T-cell (primary cell): ENCODE measurements at regions not wholly inside any gene's neighbourhood (a gene's known extent, or its start where the extent isn't known, plus 50 kb on each side); places are given as distances from the start of the nearest gene placed in this dataset.

ENCODE experiments used
- ATAC-seq, 4 experiments: fragments of 200-7000 bp in 3 of 4; fragments of 150-1000 bp in 1 of 4; cut with Tn5 transposase; replicated peaks in 1 of 4; 1 replicate in 3 of 4; 2 replicates in 1 of 4; pipeline ENCODE4 v1.10.0; 2021; ENCODE audit warnings: moderate library complexity in 3 of 4, mild to moderate bottlenecking in 2 of 4, moderate number of reproducible peaks in 1 of 4
- CTCF ChIA-PET, 2 donors: fragments of 300-600 bp; sonication (Branson Sonifier 250); formaldehyde crosslinking; loops; one replicate each; lab custom pipeline; 2022; ENCODE audit warnings: antibody characterized with exemption in 2 of 2; lab: Charles Lee
- POLR2A ChIA-PET, 2 donors: fragments of 300-600 bp; sonication (Branson Sonifier 250); formaldehyde crosslinking; loops; one replicate each; lab custom pipeline; 2022; ENCODE audit warnings: antibody characterized with exemption in 2 of 2; lab: Charles Lee
- DNase-seq, 35 experiments: peaks; one replicate each; pipeline versions ENCODE4 v3.0.0 to v3.0.0-alpha.2; 2013 to 2023
- H3K27ac ChIP-seq: one replicate; pipeline ENCODE4 v1.5.1; 2013; ENCODE audit warnings: low read length
- H3K27me3 ChIP-seq, 2 experiments: replicated peaks in 1 of 2; 1 replicate in 1 of 2; 2 replicates in 1 of 2; pipeline versions ENCODE4 v1.6.1 to v1.7.0; 2013; ENCODE audit warnings: low read length in 1 of 2, mixed read lengths in 1 of 2; ENCODE audit not compliant: control insufficient read depth in 2 of 2, insufficient read depth in 2 of 2; ENCODE audit errors: extremely low read depth in 1 of 2
- H3K36me3 ChIP-seq, 2 donors: 1 replicate in 1 of 2; 2 replicates in 1 of 2; pipeline versions ENCODE4 v1.6.1 to v1.7.0; 2013; ENCODE audit warnings: low read length in 1 of 2; ENCODE audit not compliant: control insufficient read depth in 2 of 2, insufficient read depth in 1 of 2; ENCODE audit errors: extremely low read depth in 1 of 2
- H3K4me1 ChIP-seq, 2 experiments: 1 replicate in 1 of 2; 2 replicates in 1 of 2; pipeline versions ENCODE4 v1.6.1 to v1.7.0; 2013; ENCODE audit warnings: low read length in 2 of 2, mixed read lengths in 1 of 2; ENCODE audit not compliant: insufficient read depth in 2 of 2, control insufficient read depth in 1 of 2; ENCODE audit errors: extremely low read depth in 1 of 2
- H3K4me3 ChIP-seq, 2 donors: 1 replicate in 1 of 2; 2 replicates in 1 of 2; pipeline versions ENCODE4 v1.5.1 to v1.7.0; 2013; ENCODE audit warnings: mild to moderate bottlenecking in 2 of 2, low read length in 1 of 2, moderate library complexity in 1 of 2; ENCODE audit not compliant: control insufficient read depth in 1 of 2; ENCODE audit errors: extremely low read depth in 1 of 2
- H3K9me3 ChIP-seq: 2 replicates; pipeline ENCODE4 v1.7.0; 2013
- H3K27ac Mint-ChIP-seq, 2 donors: one replicate each; pipeline ENCODE4 v1.8.0; 2020 to 2021; ENCODE audit warnings: mild to moderate bottlenecking in 2 of 2, mixed read lengths in 2 of 2
- H3K27me3 Mint-ChIP-seq, 2 donors: one replicate each; pipeline ENCODE4 v1.8.0; 2021 to 2022; ENCODE audit warnings: mixed read lengths in 2 of 2
- H3K36me3 Mint-ChIP-seq: one replicate; pipeline ENCODE4 v1.8.0; 2021; ENCODE audit warnings: mixed read lengths
- H3K4me1 Mint-ChIP-seq, 3 donors: one replicate each; pipeline ENCODE4 v1.8.0; 2020 to 2022; ENCODE audit warnings: mixed read lengths in 3 of 3, mild to moderate bottlenecking in 1 of 3
- H3K4me3 Mint-ChIP-seq, 3 donors: one replicate each; pipeline ENCODE4 v1.8.0; 2020 to 2022; ENCODE audit warnings: mild to moderate bottlenecking in 3 of 3, mixed read lengths in 3 of 3, moderate library complexity in 3 of 3
- H3K9me3 Mint-ChIP-seq, 3 donors: one replicate each; pipeline ENCODE4 v1.8.0; 2020 to 2022; ENCODE audit warnings: mixed read lengths in 3 of 3
- WGBS: methylation state at CpG from one replicate; pipeline ENCODE4 v1.1.5; 2013; ENCODE audit warnings: missing lambda C conversion rate; ENCODE audit not compliant: insufficient coverage; 5-methylcytosine and 5-hydroxymethylcytosine counted together

- Mint-ChIP-seq H3K27ac (no peak overlapping the region), H3K27me3 (peaks cover 14 to 19% of the 10 kb centered on the region in 2 donors), H3K36me3 (no peaks in the 10 kb centered on the region), H3K4me3 (no peak overlapping the region), H3K9me3 (peaks cover 0 to 4% (median 4%) of the 10 kb centered on the region in 3 donors), H3K4me1 (peaks cover 3 to 6% (median 3%) of the 10 kb centered on the region in 3 donors)
- ATAC-seq (no peak), DNase-seq (no peak)
- Histone ChIP-seq H3K27me3 (peaks cover 0 to 12% of the 10 kb centered on the region in 2 experiments), H3K36me3 (no peaks in the 10 kb centered on the region), H3K27ac (no peak overlapping the region), H3K4me3 (no peak overlapping the region), H3K4me1 (no peaks in the 10 kb centered on the region), H3K9me3 (no peaks in the 10 kb centered on the region)
- POLR2A ChIA-PET: no interaction called here
- WGBS: 13% methylated on average over 5 of the region's 8 CpGs
- CTCF ChIA-PET: interaction anchor here in 1 of 2 donors (0.7 kb wide), 1 partner anchor 886 kb away, joined by 3 read pairs; no protein-coding TSS in a partner anchor
Observed at GRCh38 chr4:146029939-146030710, 91.5 kb upstream of the ZNF827 start.

DNA sequence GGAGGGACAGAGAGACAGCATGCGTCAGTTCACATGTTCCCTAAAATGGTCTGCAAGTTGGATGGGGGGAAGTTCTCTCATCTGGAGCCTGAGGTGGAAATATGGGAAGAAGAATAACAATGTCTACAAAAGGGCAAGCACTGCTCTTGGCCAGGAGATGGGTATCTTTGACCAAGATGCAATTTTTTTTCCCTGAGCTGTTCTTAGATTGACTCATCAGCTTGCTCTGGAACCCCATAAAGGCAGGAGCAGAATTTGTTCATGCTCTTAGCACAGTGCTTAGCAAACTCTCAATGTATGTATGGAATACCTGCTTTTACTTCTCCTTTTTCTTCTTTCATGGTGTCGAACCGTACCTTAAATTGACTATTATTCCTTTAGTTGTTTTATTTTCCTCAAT, 90.5 kb upstream of the ZNF827 start:
- no peak for DNase-seq
- no peaks in the 10 kb centered on the region for H3K36me3 Mint-ChIP-seq
- H3K9me3 ChIP-seq: no peaks in the 10 kb centered on the region
- H3K27me3 Mint-ChIP-seq: peaks cover 17 to 19% of the 10 kb centered on the region in 2 donors
- ChIA-PET CTCF (interaction anchor here in 1 of 2 donors (0.6 kb wide), 1 partner anchor 116 kb away, joined by 7 read pairs; no protein-coding TSS in a partner anchor), POLR2A (no interaction called here)
- H3K27ac ChIP-seq: no peak overlapping the region
- H3K27me3 ChIP-seq: peaks cover 0 to 12% of the 10 kb centered on the region in 2 experiments
- no peak for ATAC-seq
- no peak overlapping the region for H3K4me3 ChIP-seq
- H3K4me3 Mint-ChIP-seq: no peak overlapping the region
- no peaks in the 10 kb centered on the region for H3K36me3 ChIP-seq
- 86% methylated on average over 1 of the region's 3 CpGs for WGBS
- H3K4me1 Mint-ChIP-seq: peaks cover 3 to 6% (median 3%) of the 10 kb centered on the region in 3 donors
- H3K4me1 ChIP-seq: no peaks in the 10 kb centered on the region
- no peak overlapping the region for H3K27ac Mint-ChIP-seq
- peaks cover 0 to 4% (median 1%) of the 10 kb centered on the region in 3 donors for H3K9me3 Mint-ChIP-seq

- no peak for DNase-seq
- H3K9me3 Mint-ChIP-seq: no peaks in the 10 kb centered on the region
- no peaks in the 10 kb centered on the region for H3K4me1 ChIP-seq
- H3K27me3 ChIP-seq: peaks cover 0 to 9% of the 10 kb centered on the region in 2 experiments
- no peak overlapping the region for H3K27ac ChIP-seq
- H3K4me3 Mint-ChIP-seq: no peak overlapping the region
- H3K27me3 Mint-ChIP-seq: peaks cover 12 to 23% of the 10 kb centered on the region in 2 donors
- no peaks in the 10 kb centered on the region for H3K36me3 ChIP-seq
- CTCF ChIA-PET: interaction anchor here in 1 of 2 donors (0.6 kb wide), 1 partner anchor 33 kb away, joined by 3 read pairs; no protein-coding TSS in a partner anchor
- no peaks in the 10 kb centered on the region for H3K9me3 ChIP-seq
- H3K4me3 ChIP-seq: no peak overlapping the region
- no peak overlapping the region for H3K27ac Mint-ChIP-seq
- WGBS: no CpG with 5 or more reads among the region's 1 CpG
- peaks cover 3 to 6% (median 3%) of the 10 kb centered on the region in 3 donors for H3K4me1 Mint-ChIP-seq
- no peak for ATAC-seq
- POLR2A ChIA-PET: no interaction called here
- H3K36me3 Mint-ChIP-seq: no peaks in the 10 kb centered on the region
Observed at GRCh38 chr4:146027761-146028160, 89.1 kb upstream of the ZNF827 start.

- Mint-ChIP-seq H3K36me3 (no peaks in the 10 kb centered on the region), H3K27ac (no peak overlapping the region), H3K4me1 (no peaks in the 10 kb centered on the region), H3K27me3 (peaks cover 12 to 26% of the 10 kb centered on the region in 2 donors), H3K4me3 (no peak overlapping the region), H3K9me3 (no peaks in the 10 kb centered on the region)
- Histone ChIP-seq H3K9me3 (no peaks in the 10 kb centered on the region), H3K27me3 (peaks cover 0 to 4% of the 10 kb centered on the region in 2 experiments), H3K27ac (no peak overlapping the region), H3K4me3 (no peak overlapping the region), H3K36me3 (no peaks in the 10 kb centered on the region), H3K4me1 (no peaks in the 10 kb centered on the region)
- 56% methylated on average over 2 of the region's 3 CpGs for WGBS
- ChIA-PET POLR2A (no interaction called here), CTCF (no interaction called here)
- no peak for ATAC-seq
- no peak for DNase-seq
Observed at GRCh38 chr4:146023334-146023967, 84.8 kb upstream of the ZNF827 start.

GRCh38 chr4:146022541-146022940, 83.9 kb upstream of the ZNF827 start:
- ChIA-PET POLR2A (no interaction called here), CTCF (no interaction called here)
- H3K4me3 Mint-ChIP-seq: no peak overlapping the region
- no peak for ATAC-seq
- Histone ChIP-seq H3K4me3 (no peak overlapping the region), H3K4me1 (no peaks in the 10 kb centered on the region), H3K27ac (no peak overlapping the region), H3K36me3 (no peaks in the 10 kb centered on the region), H3K27me3 (peaks cover 0 to 4% of the 10 kb centered on the region in 2 experiments), H3K9me3 (no peaks in the 10 kb centered on the region)
- H3K4me1 Mint-ChIP-seq: no peaks in the 10 kb centered on the region
- no peak for DNase-seq
- peaks cover 12 to 26% of the 10 kb centered on the region in 2 donors for H3K27me3 Mint-ChIP-seq
- H3K9me3 Mint-ChIP-seq: no peaks in the 10 kb centered on the region
- H3K27ac Mint-ChIP-seq: no peak overlapping the region
- H3K36me3 Mint-ChIP-seq: no peaks in the 10 kb centered on the region

- Histone ChIP-seq H3K36me3 (no peaks in the 10 kb centered on the region), H3K4me1 (no peaks in the 10 kb centered on the region), H3K4me3 (no peak overlapping the region), H3K27ac (no peak overlapping the region), H3K9me3 (no peaks in the 10 kb centered on the region), H3K27me3 (peaks cover 0 to 4% of the 10 kb centered on the region in 2 experiments)
- CTCF ChIA-PET: no interaction called here
- Mint-ChIP-seq H3K27me3 (peaks cover 7 to 8% of the 10 kb centered on the region in 2 donors), H3K4me3 (no peak overlapping the region), H3K36me3 (no peaks in the 10 kb centered on the region), H3K9me3 (no peaks in the 10 kb centered on the region), H3K27ac (no peak overlapping the region), H3K4me1 (no peaks in the 10 kb centered on the region)
- POLR2A ChIA-PET: no interaction called here
- ATAC-seq (no peak), DNase-seq (no peak)
- no CpG with 5 or more reads among the region's 1 CpG for WGBS
Observed at GRCh38 chr4:146018247-146018646, 79.6 kb upstream of the ZNF827 start.
